Keratinocyte (primary cell): ENCODE measurements at regions not wholly inside any gene's neighbourhood (a gene's known extent, or its start where the extent isn't known, plus 50 kb on each side); places are given as distances from the start of the nearest gene placed in this dataset.

ENCODE experiments used
- DNase-seq: peaks from one replicate; pipeline ENCODE4 v3.0.0-alpha.2; 2011; ENCODE audit warnings: low read depth, missing footprints, low spot score
- FAIRE-seq: peaks from 2 replicates; lab custom pipeline; 2011; peaks lifted over from hg19 to GRCh38; lab: Jason Lieb, UNC
- H2AFZ ChIP-seq: 2 replicates; pipeline ENCODE4 v1.6.0; 2012; ENCODE audit warnings: low read length, control low read depth, inconsistent platforms; ENCODE audit not compliant: control insufficient read depth
- H3K27ac ChIP-seq: 2 replicates; pipeline ENCODE4 v1.5.1; 2011; ENCODE audit warnings: low read length; ENCODE audit not compliant: control insufficient read depth, insufficient read depth
- H3K27me3 ChIP-seq: 3 replicates; pipeline ENCODE4 v1.6.0; 2011; ENCODE audit warnings: low read length; ENCODE audit not compliant: control insufficient read depth, insufficient read depth; ENCODE audit errors: extremely low read depth
- H3K36me3 ChIP-seq, 2 experiments: 2 replicates in 1 of 2; 3 replicates in 1 of 2; pipeline ENCODE4 v1.5.1; 2011; ENCODE audit warnings: low read length in 2 of 2, mild to moderate bottlenecking in 1 of 2; ENCODE audit not compliant: control insufficient read depth in 2 of 2, insufficient read depth in 2 of 2; ENCODE audit errors: extremely low read depth in 1 of 2
- H3K4me1 ChIP-seq: 3 replicates; pipeline ENCODE4 v1.5.1; 2011; ENCODE audit warnings: low read length; ENCODE audit not compliant: control insufficient read depth, insufficient read depth; ENCODE audit errors: extremely low read depth
- H3K4me2 ChIP-seq: 3 replicates; pipeline ENCODE4 v1.6.0; 2011; ENCODE audit warnings: low read depth, low read length; ENCODE audit not compliant: control insufficient read depth, insufficient read depth; ENCODE audit errors: extremely low read depth
- H3K4me3 ChIP-seq, 3 experiments: fragments of 200-600 bp in 1 of 3; sonication (generic) in 1 of 3; 2 replicates in 2 of 3; 3 replicates in 1 of 3; pipeline ENCODE4 v1.5.1; 2011 to 2016; ENCODE audit warnings: low read length in 3 of 3, mild to moderate bottlenecking in 3 of 3, control low read depth in 2 of 3, inconsistent platforms in 1 of 3, low read depth in 1 of 3, mixed read lengths in 1 of 3, mixed run types in 1 of 3, moderate library complexity in 1 of 3; ENCODE audit not compliant: control insufficient read depth in 2 of 3, insufficient read depth in 2 of 3; ENCODE audit errors: extremely low read depth in 1 of 3
- H3K79me2 ChIP-seq: 2 replicates; pipeline ENCODE4 v1.6.0; 2012; ENCODE audit warnings: low read length; ENCODE audit not compliant: control insufficient read depth, insufficient read depth
- H3K9ac ChIP-seq: 3 replicates; pipeline ENCODE4 v1.6.0; 2011; ENCODE audit warnings: low read length; ENCODE audit not compliant: control insufficient read depth, insufficient read depth; ENCODE audit errors: extremely low read depth
- H3K9me1 ChIP-seq: 3 replicates; pipeline ENCODE4 v1.6.0; 2011; ENCODE audit warnings: low read length; ENCODE audit not compliant: control insufficient read depth, insufficient read depth; ENCODE audit errors: extremely low read depth
- H3K9me3 ChIP-seq: 2 replicates; pipeline ENCODE4 v1.5.1; 2012; ENCODE audit warnings: low read depth, low read length; ENCODE audit not compliant: control insufficient read depth
- H4K20me1 ChIP-seq: 3 replicates; pipeline ENCODE4 v1.6.0; 2011; ENCODE audit warnings: low read length; ENCODE audit not compliant: control insufficient read depth, insufficient read depth; ENCODE audit errors: extremely low read depth
- CTCF ChIP-seq, 3 experiments: IDR thresholded peaks in 1 of 3; conservative IDR thresholded peaks in 1 of 3; optimal IDR thresholded peaks in 1 of 3; 2 replicates in 2 of 3; 3 replicates in 1 of 3; pipeline versions ENCODE3 to v1.5.1; 2011; ENCODE audit warnings: low read length in 3 of 3, mild to moderate bottlenecking in 3 of 3, moderate library complexity in 2 of 3, control low read depth in 1 of 3, inconsistent platforms in 1 of 3; ENCODE audit not compliant: insufficient read depth in 2 of 3; ENCODE audit errors: extremely low read depth in 1 of 3
- EZH2 ChIP-seq: IDR thresholded peaks from one replicate; pipeline ENCODE4 v1.6.1; 2012; ENCODE audit warnings: inconsistent platforms, mild to moderate bottlenecking, low read length, moderate library complexity
- dilution Hi-C: fragments of 300-500 bp; cut with MboI; formaldehyde crosslinking; loops from one replicate; pipeline ENCODE4 v1.7.0; 2020; ENCODE audit warnings: low sequenced_read_pairs; ENCODE audit not compliant: extremely low pct_ligation_motif_present

GRCh38 chr2:120930864-120931263 lies 195.2 kb downstream of the GLI2 start:
- H3K4me1 ChIP-seq = peaks cover 17% of the 10 kb centered on the region
- TF ChIP-seq CTCF (optimal IDR thresholded peaks at IDR 0.05 in 1 of 3, IDR thresholded peaks at IDR 0.05 in 1 of 3, conservative IDR thresholded peaks at IDR 0.05 in 1 of 3; ENCODE audit: extremely low read depth in 1 of 3, insufficient read depth in 2 of 3, low read length in 3 of 3) (no peak), EZH2 (no peak)
- H3K9me3 ChIP-seq = peaks cover 2% of the 10 kb centered on the region
- FAIRE-seq (no peak), DNase-seq (no peak)
- dilution Hi-C loops = no loop called here
- no peaks in the 10 kb centered on the region for H3K36me3 ChIP-seq
- H3K27ac ChIP-seq = no peak overlapping the region
- H3K9me1 ChIP-seq = no peaks in the 10 kb centered on the region
- peaks cover 7% of the 10 kb centered on the region for H3K27me3 ChIP-seq
- H3K4me3 ChIP-seq = no peak overlapping the region
- no peaks in the 10 kb centered on the region for H4K20me1 ChIP-seq
- H3K9ac ChIP-seq = no peak overlapping the region
- H2AFZ ChIP-seq = no peak overlapping the region
- H3K79me2 ChIP-seq = no peaks in the 10 kb centered on the region
- no peak overlapping the region for H3K4me2 ChIP-seq

- H3K4me1 ChIP-seq = peaks cover 17% of the 10 kb centered on the region
- H3K36me3 ChIP-seq = no peaks in the 10 kb centered on the region
- no peak for DNase-seq
- FAIRE-seq = no peak
- no peak overlapping the region for H3K9ac ChIP-seq
- no peak overlapping the region for H3K27ac ChIP-seq
- peaks cover 2% of the 10 kb centered on the region for H3K9me3 ChIP-seq
- no peak overlapping the region for H3K4me2 ChIP-seq
- dilution Hi-C loops = no loop called here
- H3K4me3 ChIP-seq = no peak overlapping the region
- H3K27me3 ChIP-seq = peaks cover 7% of the 10 kb centered on the region
- H3K9me1 ChIP-seq = no peaks in the 10 kb centered on the region
- TF ChIP-seq EZH2 = no peak
- no peak for TF ChIP-seq CTCF (optimal IDR thresholded peaks at IDR 0.05 in 1 of 3, IDR thresholded peaks at IDR 0.05 in 1 of 3, conservative IDR thresholded peaks at IDR 0.05 in 1 of 3; ENCODE audit: extremely low read depth in 1 of 3, insufficient read depth in 2 of 3, low read length in 3 of 3)
- no peak overlapping the region for H2AFZ ChIP-seq
- no peaks in the 10 kb centered on the region for H3K79me2 ChIP-seq
- H4K20me1 ChIP-seq = no peaks in the 10 kb centered on the region
Observed at GRCh38 chr2:120932472-120932871, 196.8 kb downstream of the GLI2 start.
